CD14-positive monocyte (primary cell): ENCODE measurements at regions not wholly inside any gene's neighbourhood (a gene's known extent, or its start where the extent isn't known, plus 50 kb on each side); places are given as distances from the start of the nearest gene placed in this dataset.

ENCODE experiments used
- DNase-seq, 3 donors: peaks; one replicate each; pipeline ENCODE4 v3.0.0-alpha.2; 2011 to 2022
- H2AFZ ChIP-seq: 2 replicates; pipeline ENCODE4 v1.6.0; 2012; ENCODE audit warnings: mild to moderate bottlenecking, low read depth, low read length, inconsistent platforms; ENCODE audit not compliant: insufficient read depth, poor library complexity, severe bottlenecking
- H3K27ac ChIP-seq, 2 donors: 1 replicate in 1 of 2; 2 replicates in 1 of 2; pipeline ENCODE4 v1.5.1; 2012 to 2013; ENCODE audit warnings: low read length in 2 of 2, control low read depth in 1 of 2, inconsistent platforms in 1 of 2, low read depth in 1 of 2, mild to moderate bottlenecking in 1 of 2
- H3K27me3 ChIP-seq, 2 donors: one replicate each; pipeline versions ENCODE4 v1.6.0 to v1.6.1; 2011 to 2013; ENCODE audit warnings: low read length in 2 of 2; ENCODE audit not compliant: control insufficient read depth in 2 of 2, insufficient read depth in 2 of 2
- H3K36me3 ChIP-seq, 2 donors: replicated peaks in 1 of 2; 1 replicate in 1 of 2; 2 replicates in 1 of 2; pipeline versions ENCODE4 v1.5.1 to v1.6.1; 2012 to 2013; ENCODE audit warnings: low read length in 2 of 2, control low read depth in 1 of 2, inconsistent platforms in 1 of 2, mild to moderate bottlenecking in 1 of 2; ENCODE audit not compliant: insufficient read depth in 2 of 2, control insufficient read depth in 1 of 2
- H3K4me1 ChIP-seq, 2 donors: 1 replicate in 1 of 2; 2 replicates in 1 of 2; pipeline versions ENCODE4 v1.5.1 to v1.6.1; 2012 to 2013; ENCODE audit warnings: low read length in 2 of 2, control low read depth in 1 of 2, inconsistent platforms in 1 of 2, mild to moderate bottlenecking in 1 of 2, moderate library complexity in 1 of 2; ENCODE audit not compliant: insufficient read depth in 2 of 2, control insufficient read depth in 1 of 2
- H3K4me2 ChIP-seq: replicated peaks from 2 replicates; pipeline ENCODE3; 2012; ENCODE audit warnings: low read length, moderate library complexity, mild to moderate bottlenecking; ENCODE audit not compliant: poor library complexity, severe bottlenecking; ENCODE audit errors: extremely low read depth
- H3K4me3 ChIP-seq, 3 experiments: fragments of 200-600 bp in 1 of 3; sonication (generic) in 1 of 3; replicated peaks in 1 of 3; 1 replicate in 2 of 3; 2 replicates in 1 of 3; pipeline ENCODE4 v1.5.1; 2011 to 2013; ENCODE audit warnings: low read length in 3 of 3, mild to moderate bottlenecking in 3 of 3, control low read depth in 2 of 3, low read depth in 2 of 3, inconsistent platforms in 1 of 3, moderate library complexity in 1 of 3
- H3K79me2 ChIP-seq: 2 replicates; pipeline ENCODE4 v1.6.0; 2012; ENCODE audit warnings: mild to moderate bottlenecking, control low read depth, inconsistent platforms, low read length, moderate library complexity; ENCODE audit not compliant: insufficient read depth
- H3K9ac ChIP-seq: 2 replicates; pipeline ENCODE4 v1.6.0; 2017; ENCODE audit warnings: low read length, mild to moderate bottlenecking; ENCODE audit not compliant: insufficient read depth, poor library complexity, severe bottlenecking
- H3K9me3 ChIP-seq, 2 donors: replicated peaks in 1 of 2; 1 replicate in 1 of 2; 2 replicates in 1 of 2; pipeline versions ENCODE4 v1.5.1 to v1.6.1; 2012 to 2013; ENCODE audit warnings: low read length in 2 of 2, control low read depth in 1 of 2; ENCODE audit not compliant: control insufficient read depth in 1 of 2, insufficient read depth in 1 of 2
- H4K20me1 ChIP-seq: 2 replicates; pipeline ENCODE4 v1.6.0; 2012; ENCODE audit warnings: mild to moderate bottlenecking, low read length, control low read depth, moderate library complexity; ENCODE audit not compliant: insufficient read depth
- H3K27ac Mint-ChIP-seq, 7 donors: one replicate each; pipeline ENCODE4 v1.8.0; 2020; ENCODE audit warnings: mild to moderate bottlenecking in 7 of 7, mixed read lengths in 7 of 7, moderate library complexity in 6 of 7, inconsistent platforms in 2 of 7
- H3K27me3 Mint-ChIP-seq, 3 donors: one replicate each; pipeline ENCODE4 v1.8.0; 2021 to 2022; ENCODE audit warnings: low read depth in 3 of 3, mild to moderate bottlenecking in 3 of 3, mixed read lengths in 3 of 3, moderate library complexity in 3 of 3, inconsistent platforms in 1 of 3
- H3K36me3 Mint-ChIP-seq, 2 donors: one replicate each; pipeline ENCODE4 v1.8.0; 2020; ENCODE audit warnings: mixed read lengths in 2 of 2, inconsistent platforms in 1 of 2, mild to moderate bottlenecking in 1 of 2
- H3K4me1 Mint-ChIP-seq: one replicate; pipeline ENCODE4 v1.8.0; 2020; ENCODE audit warnings: mild to moderate bottlenecking, mixed read lengths
- H3K4me3 Mint-ChIP-seq, 2 donors: one replicate each; pipeline ENCODE4 v1.8.0; 2020; ENCODE audit warnings: mild to moderate bottlenecking in 2 of 2, mixed read lengths in 2 of 2, moderate library complexity in 1 of 2
- H3K9me3 Mint-ChIP-seq, 7 donors: one replicate each; pipeline ENCODE4 v1.8.0; 2020 to 2022; ENCODE audit warnings: mixed read lengths in 7 of 7, mild to moderate bottlenecking in 6 of 7, moderate library complexity in 6 of 7, inconsistent platforms in 2 of 7
- WGBS: methylation state at CpG from one replicate; pipeline ENCODE4 v1.1.5; 2013; ENCODE audit warnings: missing lambda C conversion rate; ENCODE audit not compliant: insufficient coverage; 5-methylcytosine and 5-hydroxymethylcytosine counted together
- intact Hi-C, 2 donors: fragments of 100-400 bp; cut with micrococcal nuclease; formaldehyde crosslinking; loops; one replicate each; pipeline versions ENCODE4 v1.15.0 to v1.15.1; 2023
- TF ChIP-seq, protein P1 (sequence below): fragments of 200-600 bp; IDR thresholded peaks from one replicate; pipeline ENCODE4 v1.8.0; 2022; ENCODE audit warnings: antibody characterized with exemption, mild to moderate bottlenecking

DNA sequence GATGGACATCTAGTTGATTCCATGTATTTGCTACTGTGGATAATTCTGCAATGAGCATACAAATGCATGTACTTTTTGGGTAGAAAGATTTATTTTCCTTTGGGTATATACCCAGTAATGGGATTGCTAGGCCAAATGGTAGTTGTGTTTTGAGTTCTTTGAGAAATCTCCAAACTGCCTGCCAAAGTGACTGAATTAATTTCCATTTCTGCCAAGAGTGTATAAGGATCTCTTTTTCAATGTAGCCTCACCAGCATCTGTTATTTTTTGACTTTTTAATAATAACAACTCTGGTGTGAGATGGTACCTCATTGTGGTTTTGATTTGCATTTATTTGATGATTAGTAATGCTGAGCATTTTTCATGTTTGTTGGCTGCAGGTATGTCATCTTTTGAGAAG is 435.0 kb upstream of the CBLB start:
- TF ChIP-seq, protein P1, sequence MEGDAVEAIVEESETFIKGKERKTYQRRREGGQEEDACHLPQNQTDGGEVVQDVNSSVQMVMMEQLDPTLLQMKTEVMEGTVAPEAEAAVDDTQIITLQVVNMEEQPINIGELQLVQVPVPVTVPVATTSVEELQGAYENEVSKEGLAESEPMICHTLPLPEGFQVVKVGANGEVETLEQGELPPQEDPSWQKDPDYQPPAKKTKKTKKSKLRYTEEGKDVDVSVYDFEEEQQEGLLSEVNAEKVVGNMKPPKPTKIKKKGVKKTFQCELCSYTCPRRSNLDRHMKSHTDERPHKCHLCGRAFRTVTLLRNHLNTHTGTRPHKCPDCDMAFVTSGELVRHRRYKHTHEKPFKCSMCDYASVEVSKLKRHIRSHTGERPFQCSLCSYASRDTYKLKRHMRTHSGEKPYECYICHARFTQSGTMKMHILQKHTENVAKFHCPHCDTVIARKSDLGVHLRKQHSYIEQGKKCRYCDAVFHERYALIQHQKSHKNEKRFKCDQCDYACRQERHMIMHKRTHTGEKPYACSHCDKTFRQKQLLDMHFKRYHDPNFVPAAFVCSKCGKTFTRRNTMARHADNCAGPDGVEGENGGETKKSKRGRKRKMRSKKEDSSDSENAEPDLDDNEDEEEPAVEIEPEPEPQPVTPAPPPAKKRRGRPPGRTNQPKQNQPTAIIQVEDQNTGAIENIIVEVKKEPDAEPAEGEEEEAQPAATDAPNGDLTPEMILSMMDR: no peak
- Mint-ChIP-seq H3K27ac (no peak overlapping the region), H3K4me1 (no peaks in the 10 kb centered on the region), H3K4me3 (no peak overlapping the region), H3K27me3 (no peaks in the 10 kb centered on the region), H3K36me3 (no peaks in the 10 kb centered on the region), H3K9me3 (peaks cover 0 to 5% (median 0%) of the 10 kb centered on the region in 7 donors)
- H3K4me1 ChIP-seq: no peaks in the 10 kb centered on the region
- no peaks in the 10 kb centered on the region for H3K36me3 ChIP-seq
- no peaks in the 10 kb centered on the region for H3K79me2 ChIP-seq
- no peak for DNase-seq
- no peak overlapping the region for H3K4me3 ChIP-seq
- no peak overlapping the region for H3K27ac ChIP-seq
- no peak overlapping the region for H2AFZ ChIP-seq
- no peaks in the 10 kb centered on the region for H3K27me3 ChIP-seq
- H3K9me3 ChIP-seq: no peaks in the 10 kb centered on the region
- H3K4me2 ChIP-seq: no peak overlapping the region
- intact Hi-C loops: no loop called here
- H4K20me1 ChIP-seq: no peaks in the 10 kb centered on the region
- no peak overlapping the region for H3K9ac ChIP-seq

DNA sequence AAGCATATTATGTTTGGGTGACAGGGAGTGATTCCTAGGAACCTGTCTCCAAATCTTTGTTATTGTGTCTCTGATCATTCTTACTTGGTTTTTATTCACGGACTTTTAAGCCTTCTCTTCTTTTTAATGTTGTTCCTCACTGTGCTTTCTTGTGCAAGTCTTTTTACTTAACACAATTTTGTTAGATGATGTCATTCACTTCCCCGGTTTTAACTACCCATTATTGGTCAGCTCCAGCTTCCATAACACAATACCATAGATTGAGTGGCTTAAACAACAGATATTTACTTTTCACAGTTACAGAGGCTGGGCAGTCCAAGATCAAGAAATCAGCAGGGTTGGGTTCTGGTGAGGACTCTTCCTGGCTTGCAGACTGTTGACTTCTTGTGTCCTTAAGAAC is 436.3 kb upstream of the CBLB start:
- H3K79me2 ChIP-seq: no peaks in the 10 kb centered on the region

More for the DNA sequence above, 436.3 kb upstream of the CBLB start:
- H3K27ac ChIP-seq: no peak overlapping the region
- Mint-ChIP-seq H3K4me3 (no peak overlapping the region), H3K9me3 (peaks cover 0 to 5% (median 0%) of the 10 kb centered on the region in 7 donors), H3K27me3 (no peaks in the 10 kb centered on the region), H3K4me1 (no peaks in the 10 kb centered on the region), H3K27ac (no peak overlapping the region), H3K36me3 (no peaks in the 10 kb centered on the region)
- TF ChIP-seq, protein P1: no peak
- 100% methylated on average over 1 of the region's 2 CpGs for WGBS
- no peaks in the 10 kb centered on the region for H3K27me3 ChIP-seq
- intact Hi-C loops: no loop called here
- H3K9me3 ChIP-seq: no peaks in the 10 kb centered on the region
- H3K36me3 ChIP-seq: no peaks in the 10 kb centered on the region
- H3K9ac ChIP-seq: no peak overlapping the region
- no peaks in the 10 kb centered on the region for H3K4me1 ChIP-seq
- H3K4me3 ChIP-seq: no peak overlapping the region
- no peaks in the 10 kb centered on the region for H4K20me1 ChIP-seq
- H2AFZ ChIP-seq: no peak overlapping the region
- H3K4me2 ChIP-seq: no peak overlapping the region
- no peak for DNase-seq
